Stomach (tissue), 8 donors: ENCODE measurements at regions not wholly inside any gene's neighbourhood (a gene's known extent, or its start where the extent isn't known, plus 50 kb on each side); places are given as distances from the start of the nearest gene placed in this dataset.

Experiments used
- DNase-seq, 2 donors: peaks; one replicate each; pipeline versions ENCODE4 v3.0.0 to v3.0.0-alpha.2; 2013 to 2019
- H3K27ac ChIP-seq, 5 donors: fragments of 200-600 bp in 4 of 5; sonication (generic) in 4 of 5; one replicate each; pipeline ENCODE4 v1.5.1; 2013 to 2019; ENCODE audit warnings: mild to moderate bottlenecking in 1 of 5, moderate library complexity in 1 of 5
- H3K27me3 ChIP-seq, 3 donors: fragments of 200-600 bp; sonication (generic); one replicate each; pipeline ENCODE4 v1.5.1; 2017 to 2019; ENCODE audit warnings: mixed run types in 1 of 3
- H3K36me3 ChIP-seq, 4 donors: fragments of 200-600 bp; sonication (generic); 1 replicate in 3 of 4; 2 replicates in 1 of 4; pipeline ENCODE4 v1.5.1; 2016 to 2019
- H3K4me1 ChIP-seq, 4 donors: fragments of 200-600 bp; sonication (generic); one replicate each; pipeline ENCODE4 v1.5.1; 2016 to 2019
- H3K4me3 ChIP-seq, 4 donors: fragments of 200-600 bp; sonication (generic) in 3 of 4; one replicate each; pipeline ENCODE4 v1.5.1; 2016 to 2019; ENCODE audit warnings: mild to moderate bottlenecking in 1 of 4
- H3K9me3 ChIP-seq, 4 donors: fragments of 200-600 bp; sonication (generic); one replicate each; pipeline ENCODE4 v1.5.1; 2016 to 2019
- EP300 ChIP-seq: sonication (generic); formaldehyde crosslinking; IDR thresholded peaks from one replicate; pipeline ENCODE4 v1.6.1; 2017; ENCODE audit warnings: antibody characterized with exemption
- POLR2A ChIP-seq, 4 donors: fragments of 450-650 bp; IDR thresholded peaks; one replicate each; pipeline ENCODE4 v1.6.1; 2016; ENCODE audit warnings: antibody characterized with exemption in 4 of 4, control low read depth in 2 of 4, mild to moderate bottlenecking in 1 of 4, moderate library complexity in 1 of 4
- POLR2AphosphoS5 ChIP-seq, 3 donors: sonication (generic); formaldehyde crosslinking; IDR thresholded peaks; one replicate each; pipeline ENCODE4 v1.6.1; 2016; ENCODE audit warnings: antibody characterized with exemption in 3 of 3
- WGBS, 5 donors: extraction: QIAGEN DNeasy Blood & Tissue Kit in 3 of 5; methylation state at CpG; one replicate each; pipeline versions ENCODE4 v1.1.5 to v1.1.7; 2013 to 2018; 5-methylcytosine and 5-hydroxymethylcytosine counted together
- intact Hi-C: fragments of 100-400 bp; cut with DNase I; formaldehyde crosslinking; loops from one replicate; pipeline ENCODE4 v1.15.1; 2023; ENCODE audit warnings: low total_unique reads
- TF ChIP-seq, protein P1 (sequence below), 7 experiments: fragments of 450-650 bp in 4 of 7; fragments of 200-600 bp in 3 of 7; sonication (generic) in 3 of 7; IDR thresholded peaks; one replicate each; pipeline ENCODE4 v1.5.1; 2016 to 2019; ENCODE audit warnings: antibody characterized with exemption in 7 of 7, control low read depth in 2 of 7, mild to moderate bottlenecking in 1 of 7
- donor health status: healthy with polysubstance abuse.
- donor health status: Bipolar disorder and iron deficiency.
- donor health status: healthy.

DNA sequence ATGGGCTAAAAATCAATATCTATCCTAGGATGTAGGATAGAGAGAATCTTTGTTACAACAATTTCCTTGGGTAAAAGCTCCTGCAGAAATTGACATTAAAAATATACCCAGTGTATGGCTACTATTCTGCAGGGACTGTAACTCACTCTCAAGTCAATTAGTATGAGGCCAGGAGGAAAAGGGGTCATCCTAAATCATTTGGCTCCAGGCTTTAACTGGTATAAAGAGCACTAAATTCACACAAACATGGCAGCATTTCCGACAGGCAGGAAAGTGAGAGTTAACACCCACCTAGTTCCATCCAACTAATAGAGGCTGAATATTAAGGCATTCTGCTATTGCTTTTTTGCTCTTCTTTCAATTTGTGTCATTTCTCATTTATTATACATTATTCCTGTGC, 218.6 kb upstream of the C1orf87 start:
- intact Hi-C loops, result no loop called here
- Histone ChIP-seq H3K4me1 (no peaks in the 10 kb centered on the region), H3K9me3 (no peaks in the 10 kb centered on the region), H3K27ac (no peak overlapping the region), H3K27me3 (no peaks in the 10 kb centered on the region), H3K36me3 (no peaks in the 10 kb centered on the region), H3K4me3 (no peak overlapping the region)
- TF ChIP-seq POLR2AphosphoS5 (IDR thresholded peaks at IDR 0.05) (no peak), POLR2A (IDR thresholded peaks at IDR 0.05) (no peak), EP300 (no peak)
- TF ChIP-seq, protein P1, sequence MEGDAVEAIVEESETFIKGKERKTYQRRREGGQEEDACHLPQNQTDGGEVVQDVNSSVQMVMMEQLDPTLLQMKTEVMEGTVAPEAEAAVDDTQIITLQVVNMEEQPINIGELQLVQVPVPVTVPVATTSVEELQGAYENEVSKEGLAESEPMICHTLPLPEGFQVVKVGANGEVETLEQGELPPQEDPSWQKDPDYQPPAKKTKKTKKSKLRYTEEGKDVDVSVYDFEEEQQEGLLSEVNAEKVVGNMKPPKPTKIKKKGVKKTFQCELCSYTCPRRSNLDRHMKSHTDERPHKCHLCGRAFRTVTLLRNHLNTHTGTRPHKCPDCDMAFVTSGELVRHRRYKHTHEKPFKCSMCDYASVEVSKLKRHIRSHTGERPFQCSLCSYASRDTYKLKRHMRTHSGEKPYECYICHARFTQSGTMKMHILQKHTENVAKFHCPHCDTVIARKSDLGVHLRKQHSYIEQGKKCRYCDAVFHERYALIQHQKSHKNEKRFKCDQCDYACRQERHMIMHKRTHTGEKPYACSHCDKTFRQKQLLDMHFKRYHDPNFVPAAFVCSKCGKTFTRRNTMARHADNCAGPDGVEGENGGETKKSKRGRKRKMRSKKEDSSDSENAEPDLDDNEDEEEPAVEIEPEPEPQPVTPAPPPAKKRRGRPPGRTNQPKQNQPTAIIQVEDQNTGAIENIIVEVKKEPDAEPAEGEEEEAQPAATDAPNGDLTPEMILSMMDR (IDR thresholded peaks at IDR 0.05), result no peak
- DNase-seq, result no peak
- WGBS, 5 donors, result 52 to 89% (median 88%) methylated on average over 1 of the region's 1 CpG

DNA sequence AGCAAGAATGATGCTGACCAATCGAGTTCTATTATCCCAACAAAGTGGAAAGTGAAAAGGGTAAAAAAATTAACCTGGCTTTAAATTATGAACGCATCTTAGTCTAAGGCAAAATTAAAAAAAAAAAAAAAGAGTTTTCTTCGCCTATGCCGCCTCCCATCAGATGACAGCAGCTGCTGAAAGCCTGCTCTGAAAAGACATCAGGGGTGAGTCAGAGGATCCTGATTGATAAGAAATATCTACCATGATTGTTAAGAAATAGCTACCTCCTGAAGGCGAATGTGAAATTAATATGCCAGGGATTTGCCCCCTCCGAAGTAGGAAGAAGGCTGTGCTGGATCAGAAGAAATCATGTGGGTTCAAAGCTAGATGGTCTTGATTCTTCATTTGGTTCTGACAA, 216.8 kb upstream of the C1orf87 start:
- intact Hi-C loops, result no loop called here
- WGBS, 5 donors, result 88 to 95% (median 91%) methylated on average over 6 of the region's 6 CpGs
- no peak overlapping the region for H3K27ac ChIP-seq
- H3K9me3 ChIP-seq, result no peaks in the 10 kb centered on the region
- no peak overlapping the region for H3K4me3 ChIP-seq
- TF ChIP-seq POLR2AphosphoS5 (IDR thresholded peaks at IDR 0.05) (no peak), POLR2A (IDR thresholded peaks at IDR 0.05) (no peak), EP300 (no peak)
- TF ChIP-seq, protein P1 (IDR thresholded peaks at IDR 0.05), result no peak
- H3K4me1 ChIP-seq, result no peaks in the 10 kb centered on the region
- no peak for DNase-seq
- no peaks in the 10 kb centered on the region for H3K36me3 ChIP-seq
- H3K27me3 ChIP-seq, result no peaks in the 10 kb centered on the region

DNA sequence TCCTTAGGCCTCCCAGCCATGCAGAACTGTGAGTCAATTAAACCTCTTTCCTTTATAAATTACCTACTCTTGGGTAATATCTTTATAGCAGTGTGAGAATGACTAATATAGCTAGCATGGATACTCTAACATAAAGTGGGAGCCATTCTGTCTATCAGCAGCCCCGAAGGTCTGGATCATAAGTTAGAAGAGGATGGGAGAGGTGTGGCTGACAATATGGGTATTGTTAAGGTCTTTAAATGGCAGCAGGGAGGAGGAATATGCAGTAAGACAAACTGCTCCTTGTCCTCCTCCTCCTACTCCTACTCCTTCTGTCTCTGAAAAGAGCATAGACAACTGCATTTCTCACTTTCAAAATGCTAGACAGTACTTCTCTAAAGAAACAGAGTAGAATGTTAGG, 214.0 kb upstream of the C1orf87 start:
- H3K9me3 ChIP-seq, result no peaks in the 10 kb centered on the region
- no peaks in the 10 kb centered on the region for H3K27me3 ChIP-seq
- intact Hi-C loops, result no loop called here
- no peaks in the 10 kb centered on the region for H3K36me3 ChIP-seq
- H3K27ac ChIP-seq, result no peak overlapping the region
- WGBS, 5 donors, result 89 to 96% (median 93%) methylated on average over 1 of the region's 1 CpG
- no peak for DNase-seq
- no peak for TF ChIP-seq EP300
- TF ChIP-seq POLR2A (IDR thresholded peaks at IDR 0.05), result no peak
- TF ChIP-seq, protein P1 (IDR thresholded peaks at IDR 0.05), result no peak
- TF ChIP-seq POLR2AphosphoS5 (IDR thresholded peaks at IDR 0.05), result no peak
- peaks cover 0 to 10% (median 0%) of the 10 kb centered on the region in 4 donors for H3K4me1 ChIP-seq
- H3K4me3 ChIP-seq, result no peak overlapping the region

DNA sequence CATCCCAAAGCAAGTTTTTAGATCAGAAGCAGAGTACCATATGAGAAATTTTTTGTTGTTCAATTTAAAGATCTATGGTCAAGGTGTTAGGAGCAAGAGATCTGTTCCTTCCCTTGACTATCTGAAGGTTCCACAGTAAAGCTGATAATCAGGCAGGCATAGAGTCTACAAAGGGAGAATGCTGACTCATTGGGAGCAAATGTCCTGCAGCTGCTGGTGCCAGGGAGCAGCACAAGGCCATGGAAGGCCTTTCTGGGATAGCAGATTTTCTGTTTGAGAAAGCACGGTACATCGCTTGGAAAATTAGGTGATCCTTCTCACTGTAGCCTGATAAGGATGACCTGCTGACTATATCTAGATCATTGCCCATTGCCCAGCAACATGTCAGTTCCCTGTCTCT, 210.1 kb upstream of the C1orf87 start:
- H3K4me3 ChIP-seq, result no peak overlapping the region
- peaks cover 5 to 27% (median 14%) of the 10 kb centered on the region in 4 donors for H3K4me1 ChIP-seq
- intact Hi-C loops, result no loop called here
- WGBS, 5 donors, result 36 to 82% (median 77%) methylated on average over 2 of the region's 2 CpGs
- H3K27me3 ChIP-seq, result no peaks in the 10 kb centered on the region
- peak; percentile 21 to 28 for DNase-seq
- no peak overlapping the region for H3K27ac ChIP-seq
- no peaks in the 10 kb centered on the region for H3K9me3 ChIP-seq
- H3K36me3 ChIP-seq, result no peaks in the 10 kb centered on the region
- TF ChIP-seq POLR2A (IDR thresholded peaks at IDR 0.05) (no peak), EP300 (no peak), POLR2AphosphoS5 (IDR thresholded peaks at IDR 0.05) (peak in 1 of 3 donors; percentile 22)
- TF ChIP-seq, protein P1 (IDR thresholded peaks at IDR 0.05), result no peak
